ENCODE measurements at regions not wholly inside any gene's neighbourhood (a gene's known extent, or its start where the extent isn't known, plus 50 kb on each side); places are given as distances from the start of the nearest gene placed in this dataset.

DNA sequence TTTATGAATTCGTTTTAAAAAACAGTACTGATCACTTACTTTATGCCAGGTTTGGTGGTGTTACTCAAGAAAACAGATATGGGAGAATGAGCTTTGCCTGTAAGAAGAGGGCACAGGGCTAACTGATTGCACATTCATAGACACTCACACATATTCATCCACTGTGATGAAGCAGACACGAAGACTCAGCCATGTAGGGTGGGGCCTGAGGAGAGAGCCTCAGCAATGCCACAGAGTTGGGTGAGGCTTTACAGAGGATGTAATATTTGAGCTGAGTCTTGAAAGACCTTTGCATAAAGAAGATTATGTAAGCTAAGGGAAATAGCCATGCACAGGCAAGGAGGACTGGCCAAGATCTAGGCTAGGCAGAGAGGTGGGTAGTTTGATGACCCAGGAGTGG lies 472.8 kb downstream of the PSAT1 start:
- Histone ChIP-seq H3K36me3 (ENCODE audit: control insufficient read depth, insufficient read depth, low read length) (no peaks in the 10 kb centered on the region), H3K27me3 (ENCODE audit: control insufficient read depth, insufficient read depth, low read length) (no peaks in the 10 kb centered on the region), H3K4me3 (ENCODE audit: low read depth, low read length) (no peak overlapping the region)
- no peak for DNase-seq (ENCODE audit: low read depth)
- TF ChIP-seq, protein P1, sequence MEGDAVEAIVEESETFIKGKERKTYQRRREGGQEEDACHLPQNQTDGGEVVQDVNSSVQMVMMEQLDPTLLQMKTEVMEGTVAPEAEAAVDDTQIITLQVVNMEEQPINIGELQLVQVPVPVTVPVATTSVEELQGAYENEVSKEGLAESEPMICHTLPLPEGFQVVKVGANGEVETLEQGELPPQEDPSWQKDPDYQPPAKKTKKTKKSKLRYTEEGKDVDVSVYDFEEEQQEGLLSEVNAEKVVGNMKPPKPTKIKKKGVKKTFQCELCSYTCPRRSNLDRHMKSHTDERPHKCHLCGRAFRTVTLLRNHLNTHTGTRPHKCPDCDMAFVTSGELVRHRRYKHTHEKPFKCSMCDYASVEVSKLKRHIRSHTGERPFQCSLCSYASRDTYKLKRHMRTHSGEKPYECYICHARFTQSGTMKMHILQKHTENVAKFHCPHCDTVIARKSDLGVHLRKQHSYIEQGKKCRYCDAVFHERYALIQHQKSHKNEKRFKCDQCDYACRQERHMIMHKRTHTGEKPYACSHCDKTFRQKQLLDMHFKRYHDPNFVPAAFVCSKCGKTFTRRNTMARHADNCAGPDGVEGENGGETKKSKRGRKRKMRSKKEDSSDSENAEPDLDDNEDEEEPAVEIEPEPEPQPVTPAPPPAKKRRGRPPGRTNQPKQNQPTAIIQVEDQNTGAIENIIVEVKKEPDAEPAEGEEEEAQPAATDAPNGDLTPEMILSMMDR (IDR thresholded peaks at IDR 0.05; ENCODE audit: insufficient read depth, low read length, poor library complexity, severe bottlenecking): no peak

GRCh38 chr9:78775211-78775610 lies 478.3 kb downstream of the PSAT1 start:
- Histone ChIP-seq H3K27me3 (ENCODE audit: control insufficient read depth, insufficient read depth, low read length) (no peaks in the 10 kb centered on the region), H3K36me3 (ENCODE audit: control insufficient read depth, insufficient read depth, low read length) (no peaks in the 10 kb centered on the region), H3K4me3 (ENCODE audit: low read depth, low read length) (no peak overlapping the region)
- DNase-seq (ENCODE audit: low read depth): no peak
- TF ChIP-seq, protein P1 (IDR thresholded peaks at IDR 0.05; ENCODE audit: insufficient read depth, low read length, poor library complexity, severe bottlenecking): no peak

GRCh38 chr9:78775696-78776295 lies 478.9 kb downstream of the PSAT1 start:
- DNase-seq (ENCODE audit: low read depth): no peak
- no peaks in the 10 kb centered on the region for H3K27me3 ChIP-seq (ENCODE audit: control insufficient read depth, insufficient read depth, low read length)
- H3K36me3 ChIP-seq (ENCODE audit: control insufficient read depth, insufficient read depth, low read length): no peaks in the 10 kb centered on the region
- TF ChIP-seq, protein P1 (IDR thresholded peaks at IDR 0.05; ENCODE audit: insufficient read depth, low read length, poor library complexity, severe bottlenecking): no peak
- H3K4me3 ChIP-seq (ENCODE audit: low read depth, low read length): no peak overlapping the region

- H3K36me3 ChIP-seq (ENCODE audit: control insufficient read depth, insufficient read depth, low read length): no peaks in the 10 kb centered on the region
- no peak for DNase-seq (ENCODE audit: low read depth)
- no peak overlapping the region for H3K4me3 ChIP-seq (ENCODE audit: low read depth, low read length)
- TF ChIP-seq, protein P1 (IDR thresholded peaks at IDR 0.05; ENCODE audit: insufficient read depth, low read length, poor library complexity, severe bottlenecking): no peak
- H3K27me3 ChIP-seq (ENCODE audit: control insufficient read depth, insufficient read depth, low read length): no peaks in the 10 kb centered on the region
Observed at GRCh38 chr9:78777747-78778146, 480.8 kb downstream of the PSAT1 start.

- Histone ChIP-seq H3K4me3 (ENCODE audit: low read depth, low read length) (no peak overlapping the region), H3K27me3 (ENCODE audit: control insufficient read depth, insufficient read depth, low read length) (no peaks in the 10 kb centered on the region), H3K36me3 (ENCODE audit: control insufficient read depth, insufficient read depth, low read length) (no peaks in the 10 kb centered on the region)
- no peak for DNase-seq (ENCODE audit: low read depth)
- TF ChIP-seq, protein P1 (IDR thresholded peaks at IDR 0.05; ENCODE audit: insufficient read depth, low read length, poor library complexity, severe bottlenecking): no peak
Observed at GRCh38 chr9:78778318-78778717, 481.4 kb downstream of the PSAT1 start.

DNA sequence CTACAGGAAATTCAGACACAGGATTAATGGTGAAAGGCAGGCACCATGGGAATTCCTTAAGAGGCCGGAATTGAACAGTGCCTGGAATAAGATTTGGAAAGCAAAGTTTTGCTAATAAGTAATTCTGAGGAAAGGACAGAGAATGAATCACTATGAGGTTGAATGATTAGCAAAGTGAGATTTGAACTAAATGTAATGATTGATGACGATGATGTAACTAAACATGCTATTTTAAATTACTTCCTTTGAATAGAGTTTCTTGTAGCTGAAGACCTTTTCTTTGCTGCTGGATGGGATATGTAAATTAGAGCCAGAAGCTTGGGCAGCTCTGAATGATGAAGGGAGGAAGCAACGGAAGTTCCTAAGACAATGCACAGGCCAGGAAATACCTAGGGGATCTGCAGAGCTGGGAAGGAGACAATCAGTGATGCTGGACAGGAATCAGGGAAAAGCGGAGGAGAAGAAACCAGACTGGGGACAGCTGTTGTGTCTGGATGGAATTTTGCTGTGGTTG lies 482.0 kb downstream of the PSAT1 start:
- Histone ChIP-seq H3K36me3 (ENCODE audit: control insufficient read depth, insufficient read depth, low read length) (no peaks in the 10 kb centered on the region), H3K4me3 (ENCODE audit: low read depth, low read length) (no peak overlapping the region), H3K27me3 (ENCODE audit: control insufficient read depth, insufficient read depth, low read length) (no peaks in the 10 kb centered on the region)
- TF ChIP-seq, protein P1 (IDR thresholded peaks at IDR 0.05; ENCODE audit: insufficient read depth, low read length, poor library complexity, severe bottlenecking): no peak
- DNase-seq (ENCODE audit: low read depth): peak; percentile 48
